Hindlimb muscle (tissue), 1 donor: ENCODE measurements at regions not wholly inside any gene's neighbourhood (a gene's known extent, or its start where the extent isn't known, plus 50 kb on each side); places are given as distances from the start of the nearest gene placed in this dataset.

Experiments used
- DNase-seq: peaks from one replicate; pipeline ENCODE4 v3.0.0-alpha.2; 2013

DNA sequence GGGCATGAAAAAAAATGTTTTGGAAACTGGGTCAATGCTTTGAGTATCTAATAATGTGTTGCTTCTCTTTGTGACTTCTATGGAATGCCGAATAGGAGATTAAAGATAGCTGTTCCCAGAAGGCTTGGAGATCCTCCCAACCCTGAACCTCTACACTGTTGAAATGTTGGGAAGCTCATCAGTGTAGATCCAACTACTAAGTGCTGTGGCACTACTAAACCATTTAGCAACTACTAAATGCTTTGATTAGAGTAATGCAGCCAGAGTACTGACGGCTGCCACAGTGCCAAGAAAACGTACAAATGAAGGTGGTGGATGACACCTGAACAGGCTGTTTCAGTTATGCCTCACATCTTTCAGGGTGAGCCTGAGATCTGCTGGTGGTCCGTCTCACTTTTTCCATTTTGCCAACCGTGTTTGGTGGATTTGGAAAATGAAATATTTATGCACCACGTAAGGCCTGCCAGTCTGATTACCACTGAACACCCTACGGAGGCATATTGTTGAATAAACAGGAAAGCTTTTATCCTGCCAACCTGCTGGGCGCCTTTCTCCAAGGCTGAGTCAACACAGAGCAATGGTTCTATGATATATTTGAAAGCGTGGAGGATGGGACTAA, 938.0 kb upstream of the FLRT2 start:
- DNase-seq: no peak

DNA sequence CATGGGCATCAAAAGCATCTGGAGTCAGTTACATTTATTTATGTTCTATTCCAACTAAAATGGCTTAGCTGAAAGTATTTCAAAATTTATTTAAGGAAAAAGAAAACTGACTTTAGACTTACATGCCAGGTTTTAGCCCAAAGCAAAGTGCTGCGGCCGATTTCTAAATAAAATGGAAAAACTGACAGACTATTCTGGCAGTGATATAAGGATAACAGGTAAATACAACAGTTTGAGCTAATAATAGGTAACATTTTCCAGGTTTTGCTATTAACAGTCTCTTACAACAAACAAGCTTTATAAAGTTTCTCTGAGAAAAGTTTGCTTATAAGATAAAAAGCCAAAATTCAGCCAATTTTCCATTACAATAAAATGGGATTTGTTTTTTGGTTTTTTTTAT, 937.2 kb upstream of the FLRT2 start:
- no peak for DNase-seq

DNA sequence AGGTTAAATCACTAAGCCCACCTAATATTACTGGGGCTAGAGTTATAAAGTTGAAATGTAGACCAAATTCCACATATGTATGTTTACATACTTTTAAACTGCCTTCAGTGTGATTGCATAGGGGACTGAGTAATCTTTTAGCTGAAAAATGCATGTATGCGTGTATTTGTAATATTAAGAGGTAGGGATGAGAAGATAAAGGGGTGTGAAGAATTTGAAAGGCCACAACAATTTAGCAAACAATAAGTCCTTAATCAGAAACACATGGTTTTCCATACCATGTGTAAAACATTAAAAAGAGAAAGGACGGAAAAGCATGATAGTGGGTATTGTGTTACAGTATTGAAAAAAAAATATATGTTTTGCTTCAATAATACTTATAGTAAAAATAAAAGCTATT, 919.9 kb upstream of the FLRT2 start:
- DNase-seq: no peak

DNA sequence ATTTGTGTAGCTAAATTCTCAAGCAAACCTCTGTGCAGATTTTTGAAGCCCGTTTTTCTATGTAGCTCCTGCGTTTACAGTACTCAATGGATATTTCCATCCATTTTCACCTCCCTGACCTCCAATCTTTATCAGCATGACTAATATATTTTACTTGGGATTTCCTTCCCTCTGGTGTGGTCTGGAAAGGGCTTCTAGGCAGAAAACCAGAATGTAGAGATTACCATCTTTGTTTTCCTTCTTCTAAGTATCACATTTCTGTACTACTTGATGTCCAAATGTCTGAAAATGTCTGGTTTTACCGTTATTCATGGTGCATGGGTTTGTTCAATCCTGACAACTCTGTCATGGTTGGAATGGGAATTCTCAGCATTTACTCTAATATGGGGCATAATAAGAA, 907.6 kb upstream of the FLRT2 start:
- no peak for DNase-seq

DNA sequence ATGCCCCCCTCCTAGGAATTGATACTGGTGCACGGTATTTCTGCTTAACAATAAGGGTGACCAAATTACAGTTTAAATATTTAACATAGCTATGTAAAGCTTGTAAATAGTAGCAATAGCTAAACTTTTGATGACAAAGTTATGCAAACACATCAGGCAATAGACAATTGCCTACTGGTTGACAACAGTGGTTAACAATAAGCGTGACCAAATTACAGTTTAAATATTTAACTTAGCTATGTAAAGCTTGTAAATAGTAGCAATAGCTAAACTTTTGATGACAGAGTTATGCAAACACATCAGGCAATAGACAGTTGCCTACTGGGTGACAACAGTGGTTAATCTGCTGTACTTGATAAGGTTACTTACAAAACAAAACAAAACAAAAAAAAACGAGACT, 886.5 kb upstream of the FLRT2 start:
- no peak for DNase-seq

DNA sequence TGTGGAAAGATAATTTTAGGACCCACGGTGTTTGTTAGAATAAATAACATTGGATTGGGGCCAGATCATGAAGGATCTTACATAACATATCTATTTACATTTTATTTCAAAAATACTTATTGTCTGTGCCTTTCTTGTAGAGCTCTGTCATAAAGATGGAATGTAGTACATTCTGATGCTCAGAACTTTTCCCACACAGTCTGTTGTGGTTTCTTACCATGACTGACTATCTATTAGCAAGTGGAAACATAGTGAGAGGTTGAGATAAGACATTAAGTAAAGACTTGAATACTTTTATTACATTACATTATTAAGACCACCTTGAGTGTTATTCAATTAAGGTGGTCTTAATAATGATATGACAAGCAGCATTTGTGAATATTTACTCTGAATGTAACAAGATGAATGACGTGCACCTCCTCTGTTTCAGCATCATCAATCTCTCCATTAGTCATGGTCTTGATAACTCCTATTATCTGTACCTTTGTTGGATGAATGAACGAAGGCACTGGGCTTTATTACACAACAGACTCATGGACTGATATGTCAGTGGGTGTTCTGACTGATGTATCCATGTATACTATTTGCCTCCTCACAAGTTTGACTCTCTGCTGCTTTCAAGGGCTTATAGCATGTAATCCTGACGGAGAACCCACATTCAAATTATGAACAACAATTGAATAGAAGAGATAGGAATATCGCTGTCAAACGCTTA, 883.0 kb upstream of the FLRT2 start:
- DNase-seq: no peak

DNA sequence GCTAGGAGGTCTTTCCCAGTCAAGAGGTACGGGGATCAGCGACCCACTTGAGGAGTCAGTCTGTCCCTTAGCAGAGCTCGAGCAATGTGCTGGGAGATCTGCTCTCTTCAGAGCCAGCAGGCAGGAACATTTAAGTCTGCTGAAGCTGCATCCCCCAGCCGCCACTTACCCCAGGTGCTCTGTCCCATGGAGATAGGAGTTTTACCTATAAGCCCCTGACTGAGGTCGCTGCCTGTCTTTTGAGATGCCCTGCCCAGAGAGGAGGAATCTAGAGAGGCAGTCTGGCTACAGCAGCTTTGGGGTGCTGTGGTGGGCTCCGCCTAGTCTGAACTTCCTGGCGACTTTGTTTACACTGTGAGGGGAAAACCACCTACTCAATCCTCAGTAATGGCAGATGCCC, 874.9 kb upstream of the FLRT2 start:
- DNase-seq: no peak

DNA sequence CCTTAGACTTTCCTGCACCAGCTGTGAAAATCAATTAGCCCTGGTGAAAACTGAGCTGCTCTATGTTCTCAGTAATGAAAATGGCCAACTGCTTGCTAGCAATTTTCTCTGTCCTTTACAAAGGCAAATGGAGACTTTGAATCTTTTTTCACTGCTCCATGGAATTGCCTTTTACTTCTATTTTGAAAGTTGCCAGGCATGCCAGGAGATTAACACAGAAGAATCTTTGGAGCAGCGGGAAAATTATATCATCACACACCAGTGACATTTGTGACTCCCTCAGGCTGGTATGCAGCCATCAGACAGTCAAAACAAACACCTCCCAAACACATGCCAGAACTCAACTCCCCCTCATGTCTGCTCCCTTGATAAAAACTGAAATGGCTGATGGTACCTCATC, 872.0 kb upstream of the FLRT2 start:
- no peak for DNase-seq

DNA sequence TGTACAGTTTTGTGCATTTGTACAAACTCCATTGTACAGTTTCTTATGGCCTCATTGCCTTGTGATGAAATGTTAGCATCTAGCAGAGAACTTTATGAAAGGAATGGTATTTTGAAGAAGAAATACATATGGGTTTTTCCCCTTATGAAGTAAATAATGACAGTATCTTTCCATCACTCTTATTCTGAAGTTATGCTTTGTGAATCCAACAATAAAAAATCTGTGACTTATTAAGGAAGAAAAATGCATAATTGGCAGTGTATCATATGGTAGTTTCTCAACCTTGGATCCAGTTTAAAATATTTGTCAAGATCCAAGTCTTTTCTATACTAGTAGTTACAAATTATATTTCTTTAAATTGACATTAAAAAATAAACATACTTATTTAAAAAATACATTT, 859.1 kb upstream of the FLRT2 start:
- DNase-seq: no peak

DNA sequence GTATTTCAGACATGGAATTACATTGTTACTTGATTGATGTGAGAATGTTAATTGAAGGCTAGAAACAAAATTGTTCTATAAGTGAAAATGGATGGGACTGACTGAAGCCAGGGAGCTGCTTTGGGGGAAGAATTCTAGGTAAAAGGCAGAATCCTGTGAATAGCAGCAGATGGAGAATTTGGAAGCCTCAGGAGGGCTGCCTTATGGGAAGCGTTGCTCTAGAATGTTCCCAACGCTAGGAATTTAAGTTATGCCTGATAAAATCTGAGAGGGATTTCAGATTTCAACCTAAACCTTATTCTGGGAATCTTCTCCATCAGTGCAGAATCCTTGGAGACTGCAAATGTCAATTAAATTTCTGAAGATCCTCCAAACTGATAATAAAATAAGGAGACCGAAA, 858.2 kb upstream of the FLRT2 start:
- no peak for DNase-seq

DNA sequence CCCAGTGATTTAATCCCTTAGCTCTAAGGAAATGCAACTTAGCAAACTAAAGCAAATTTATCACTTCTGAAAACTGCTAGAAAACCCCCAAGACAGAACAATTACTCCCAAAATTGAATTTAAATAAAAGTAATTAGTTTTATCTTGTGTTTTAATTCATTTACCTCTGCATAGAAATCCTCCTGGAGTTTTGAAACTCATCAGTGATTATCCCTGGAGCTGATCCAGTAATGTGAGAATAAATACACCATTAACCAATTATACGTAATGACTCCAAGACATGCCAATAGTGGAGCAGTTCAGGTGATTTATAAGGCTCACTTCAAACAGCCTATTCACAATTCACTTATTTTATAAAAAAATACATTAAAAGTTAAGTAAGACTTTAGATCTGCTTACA, 855.3 kb upstream of the FLRT2 start:
- DNase-seq: no peak

DNA sequence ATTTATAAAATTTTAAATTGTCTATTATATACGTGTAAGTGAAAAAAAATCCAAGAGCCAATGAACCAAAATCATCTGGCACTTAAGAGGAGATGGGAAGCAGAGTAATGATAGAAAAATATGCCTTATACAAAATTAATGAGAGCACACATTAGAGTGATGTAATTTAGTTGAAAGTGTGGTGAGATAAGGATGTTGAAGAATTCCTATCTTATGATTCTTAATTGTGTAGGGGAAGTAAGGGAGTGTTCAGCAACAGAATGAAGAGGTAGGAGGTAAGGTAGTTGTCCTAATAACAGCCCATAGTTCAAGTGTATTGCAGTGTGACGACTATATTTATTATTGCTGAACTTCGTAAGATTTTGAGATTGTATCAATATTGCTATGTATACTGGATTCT, 843.4 kb upstream of the FLRT2 start:
- no peak for DNase-seq

DNA sequence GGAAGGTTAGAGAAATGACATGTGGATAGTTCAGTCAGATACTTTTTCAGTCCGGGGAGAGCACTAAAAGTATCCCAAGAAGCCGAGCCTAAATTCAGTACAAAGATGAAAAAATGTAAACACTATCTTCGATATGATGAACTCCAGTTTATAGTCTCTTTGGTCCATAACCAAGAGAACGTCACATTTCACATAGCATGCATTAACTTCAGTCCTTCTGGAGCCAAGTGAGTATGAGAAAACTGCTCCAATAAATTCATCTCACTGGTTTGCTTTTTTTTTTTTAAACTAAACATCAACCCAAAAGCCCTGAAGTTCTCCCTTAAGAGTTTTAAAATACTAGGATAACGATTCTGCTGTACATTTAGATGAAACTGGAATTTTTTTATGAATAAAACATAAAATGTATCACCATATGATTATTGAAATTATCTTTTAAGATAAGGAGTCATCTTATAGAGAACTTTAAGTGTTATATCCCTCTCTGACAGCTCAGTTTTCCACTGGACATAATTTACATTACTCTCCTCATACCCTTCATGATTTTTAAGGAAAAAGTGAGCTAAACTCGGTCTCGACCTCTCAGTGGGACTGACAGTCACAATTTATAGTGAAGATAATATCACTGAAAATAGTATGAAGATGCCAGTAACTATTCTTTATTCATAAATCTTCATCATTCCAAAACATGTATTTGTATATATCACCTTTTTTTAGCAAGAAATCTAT, 841.5 kb upstream of the FLRT2 start:
- peak; percentile 15 for DNase-seq

DNA sequence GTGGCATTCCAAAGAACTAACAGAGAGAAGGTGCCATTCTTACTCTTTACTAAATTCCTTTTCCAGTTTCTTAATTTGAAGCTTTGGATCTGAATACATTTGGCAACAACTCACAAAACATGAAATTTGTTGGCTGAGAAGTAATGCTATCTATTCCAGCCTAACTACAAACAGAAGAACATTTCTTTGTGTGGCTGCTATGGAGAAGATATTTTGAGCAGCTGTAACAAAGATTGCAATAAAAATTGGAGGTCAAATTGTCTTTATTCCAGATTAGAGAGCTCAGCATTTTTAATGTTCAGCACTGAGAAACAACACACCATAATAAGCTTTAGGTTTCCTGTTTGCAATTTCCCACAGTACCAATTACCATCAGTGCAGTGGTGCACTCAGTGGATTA, 835.8 kb upstream of the FLRT2 start:
- no peak for DNase-seq

DNA sequence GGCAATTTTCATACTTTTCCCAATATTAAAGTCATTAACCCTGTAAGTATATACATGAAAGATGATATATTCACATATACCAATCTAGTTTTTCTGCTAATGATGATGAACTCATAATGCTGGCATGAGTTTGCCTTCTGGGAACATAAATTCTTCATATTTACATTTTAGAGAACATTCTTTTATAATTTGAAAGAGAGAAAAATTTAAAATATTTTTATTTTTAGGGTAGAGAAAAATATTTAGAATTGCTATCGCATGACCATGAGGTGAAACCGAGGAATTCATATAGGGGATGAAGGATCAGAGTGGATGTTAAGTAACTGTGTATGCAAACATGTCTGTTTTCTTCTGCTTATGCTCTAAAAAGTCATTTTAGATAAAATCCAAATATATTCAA, 825.3 kb upstream of the FLRT2 start:
- no peak for DNase-seq

DNA sequence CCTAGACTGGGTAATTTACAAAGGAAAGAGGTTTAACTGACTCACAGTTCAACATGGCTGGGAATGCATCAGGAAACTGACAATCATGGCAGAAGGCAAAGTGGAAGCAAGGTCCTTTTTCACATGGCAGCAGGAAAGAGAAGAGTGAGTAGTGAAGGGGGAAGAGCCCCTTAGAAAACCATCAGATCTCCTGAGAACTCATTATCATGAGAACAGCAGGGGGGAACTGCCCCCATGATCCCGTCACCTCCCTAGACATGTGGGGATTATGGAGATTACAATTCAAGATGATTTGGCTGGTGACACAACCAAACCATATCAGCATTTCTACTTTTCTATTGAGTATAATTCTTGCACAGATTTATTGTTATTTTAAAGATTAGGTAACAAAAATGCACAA, 822.1 kb upstream of the FLRT2 start:
- DNase-seq: no peak

DNA sequence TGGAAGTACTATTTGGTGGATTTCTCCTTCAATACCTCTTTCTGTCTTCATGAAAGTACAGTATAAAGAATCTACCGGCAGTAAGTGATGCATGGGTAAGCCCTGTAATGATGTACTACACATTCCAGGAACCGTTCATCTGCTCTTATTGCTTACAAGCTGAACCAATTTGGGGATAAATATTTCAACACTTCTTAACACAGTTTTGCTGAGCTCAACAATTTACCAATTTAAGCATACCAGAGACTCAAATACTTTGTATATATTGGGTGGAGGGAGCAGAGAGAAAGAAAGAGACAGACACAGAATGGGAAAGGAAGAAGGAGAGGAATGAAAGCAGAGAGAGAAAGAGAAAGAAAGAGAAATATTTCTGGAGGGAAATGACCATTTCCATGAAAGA, 821.1 kb upstream of the FLRT2 start:
- DNase-seq: no peak

DNA sequence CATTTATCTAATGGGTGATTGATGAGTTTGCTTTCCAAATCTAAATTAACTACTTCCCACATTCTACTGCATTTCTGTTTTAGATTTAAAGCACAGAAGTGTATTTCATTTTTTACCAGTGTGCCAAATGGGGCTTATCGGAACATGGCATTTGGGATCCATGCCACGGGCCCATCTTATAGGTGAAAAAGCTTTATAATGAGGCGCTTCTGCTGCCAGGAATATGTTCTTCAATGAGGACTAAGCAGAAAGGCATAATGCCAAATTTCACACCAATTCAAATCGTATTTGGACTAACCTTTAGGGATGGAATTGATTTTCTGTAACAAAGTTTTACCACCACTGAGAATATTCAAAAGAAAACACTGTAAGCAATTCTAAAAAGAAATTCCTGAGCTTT, 803.5 kb upstream of the FLRT2 start:
- DNase-seq: no peak

DNA sequence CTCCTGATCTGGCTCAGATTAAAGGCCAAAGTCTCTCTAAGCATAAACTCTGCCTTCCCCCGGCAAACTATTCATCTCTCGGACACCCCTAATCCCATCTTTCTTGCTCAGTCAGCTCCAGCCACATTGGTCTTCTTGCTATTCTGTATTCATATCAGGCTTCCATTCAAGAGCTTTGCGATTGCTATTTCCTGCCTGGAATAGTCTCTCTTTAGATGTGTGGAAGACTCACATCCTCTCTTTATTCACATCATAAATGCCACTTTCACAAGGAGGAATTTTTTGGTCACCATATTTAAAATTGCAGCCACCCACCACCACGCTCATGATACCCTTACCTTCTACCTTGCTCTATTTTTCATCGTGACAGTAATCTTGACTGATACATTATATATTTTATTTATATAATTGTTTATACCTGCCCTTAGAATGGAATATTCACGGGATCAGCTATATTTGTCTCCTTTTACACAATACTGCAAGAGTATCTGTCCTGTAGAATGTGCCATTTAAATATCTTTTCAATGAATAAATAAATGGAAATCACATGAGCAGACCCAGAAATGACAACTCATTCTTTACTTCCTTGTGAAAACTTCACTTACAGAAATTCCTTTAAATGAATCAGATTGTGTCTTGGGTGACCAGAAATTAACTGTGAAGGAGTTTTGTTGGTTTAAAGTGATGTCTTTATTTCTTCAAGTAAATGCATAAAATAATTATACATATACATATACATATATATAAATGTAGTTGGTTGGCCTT, 780.6 kb upstream of the FLRT2 start:
- DNase-seq: no peak

DNA sequence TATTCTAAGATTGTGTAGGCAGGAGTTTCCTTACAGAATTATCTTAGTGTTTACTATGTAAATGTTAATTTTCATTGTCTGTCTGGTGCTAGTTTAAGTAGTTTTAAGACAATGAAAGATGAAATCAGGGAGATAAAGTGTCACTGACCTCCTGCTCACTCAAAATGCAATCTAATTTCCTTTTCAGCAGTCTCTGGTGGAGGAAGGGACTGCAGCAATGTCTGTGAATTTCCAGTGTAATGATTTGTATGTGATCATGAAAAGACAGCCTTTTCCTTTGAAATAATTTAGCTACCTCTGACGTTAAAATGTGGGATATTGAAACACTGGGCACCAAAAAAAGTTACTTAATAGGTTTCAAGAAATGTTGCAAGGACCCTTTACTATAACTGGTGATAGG, 779.7 kb upstream of the FLRT2 start:
- no peak for DNase-seq

DNA sequence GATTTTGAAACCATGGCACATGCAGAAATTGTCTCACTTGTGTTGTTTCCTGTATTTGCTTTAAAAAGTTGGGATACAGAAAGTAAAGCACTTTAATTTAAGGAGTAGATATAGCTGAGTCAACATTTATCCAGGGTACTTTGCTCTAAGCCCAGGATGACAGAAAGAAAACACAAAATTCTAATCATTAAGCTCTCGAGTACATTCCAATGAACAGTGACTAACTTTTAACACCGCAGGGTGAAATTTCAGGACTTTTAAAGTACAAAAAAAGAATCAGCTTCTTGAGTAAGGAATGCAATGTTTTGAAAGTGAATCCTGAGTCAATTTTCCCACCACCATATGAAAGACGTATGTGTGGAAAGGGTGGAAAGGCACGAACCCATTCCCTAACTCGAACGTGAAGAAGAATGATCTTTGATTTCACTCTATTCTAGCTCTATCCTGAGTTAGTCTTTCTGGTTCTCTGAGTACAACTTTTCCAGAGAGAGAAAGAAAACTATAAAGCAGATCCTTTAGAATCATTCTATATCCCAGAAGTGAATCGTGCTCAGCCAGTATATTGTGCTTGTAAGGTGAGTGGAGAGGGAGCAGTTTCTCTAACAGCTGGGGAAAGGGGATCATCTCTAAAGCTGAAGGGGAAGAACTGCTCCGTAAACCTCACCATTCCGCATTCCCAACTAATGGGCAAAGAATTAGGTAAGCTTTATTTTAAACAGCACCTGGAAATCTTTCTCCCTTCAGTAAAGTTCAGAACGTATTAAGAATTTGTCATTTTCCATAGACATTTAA, 779.0 kb upstream of the FLRT2 start:
- no peak for DNase-seq

DNA sequence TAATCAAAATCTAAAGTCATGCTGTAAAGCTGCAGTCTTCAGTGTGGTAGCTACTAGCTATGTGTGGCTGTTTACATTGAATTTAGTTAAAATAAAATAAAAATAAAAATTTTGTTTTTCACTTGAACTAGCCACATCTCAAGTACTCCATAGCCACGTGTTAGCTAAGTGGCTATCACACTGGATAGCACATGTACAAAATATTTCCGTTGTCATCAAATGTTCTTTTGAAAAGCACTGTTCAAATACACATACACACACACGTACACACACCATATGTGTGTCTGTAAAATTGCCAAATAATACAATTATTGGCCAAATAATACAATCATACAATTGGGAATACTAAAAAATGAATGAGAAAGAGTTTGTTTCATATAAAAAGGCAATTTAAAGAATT, 778.2 kb upstream of the FLRT2 start:
- no peak for DNase-seq
